ENCODE measurements at regions not wholly inside any gene's neighbourhood (a gene's known extent, or its start where the extent isn't known, plus 50 kb on each side); places are given as distances from the start of the nearest gene placed in this dataset.

GRCh38 chr2:67919490-67919889 lies 143.3 kb downstream of the C1D start:
- TF ChIP-seq, protein P1, sequence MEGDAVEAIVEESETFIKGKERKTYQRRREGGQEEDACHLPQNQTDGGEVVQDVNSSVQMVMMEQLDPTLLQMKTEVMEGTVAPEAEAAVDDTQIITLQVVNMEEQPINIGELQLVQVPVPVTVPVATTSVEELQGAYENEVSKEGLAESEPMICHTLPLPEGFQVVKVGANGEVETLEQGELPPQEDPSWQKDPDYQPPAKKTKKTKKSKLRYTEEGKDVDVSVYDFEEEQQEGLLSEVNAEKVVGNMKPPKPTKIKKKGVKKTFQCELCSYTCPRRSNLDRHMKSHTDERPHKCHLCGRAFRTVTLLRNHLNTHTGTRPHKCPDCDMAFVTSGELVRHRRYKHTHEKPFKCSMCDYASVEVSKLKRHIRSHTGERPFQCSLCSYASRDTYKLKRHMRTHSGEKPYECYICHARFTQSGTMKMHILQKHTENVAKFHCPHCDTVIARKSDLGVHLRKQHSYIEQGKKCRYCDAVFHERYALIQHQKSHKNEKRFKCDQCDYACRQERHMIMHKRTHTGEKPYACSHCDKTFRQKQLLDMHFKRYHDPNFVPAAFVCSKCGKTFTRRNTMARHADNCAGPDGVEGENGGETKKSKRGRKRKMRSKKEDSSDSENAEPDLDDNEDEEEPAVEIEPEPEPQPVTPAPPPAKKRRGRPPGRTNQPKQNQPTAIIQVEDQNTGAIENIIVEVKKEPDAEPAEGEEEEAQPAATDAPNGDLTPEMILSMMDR (IDR thresholded peaks at IDR 0.05; ENCODE audit: extremely low read depth in 1 of 2, insufficient read depth in 1 of 2, low read depth in 1 of 2, low read length in 2 of 2) = no peak
- TF ChIP-seq POLR2A (IDR thresholded peaks at IDR 0.05; ENCODE audit: low read depth, low read length) = no peak
- TF ChIP-seq JUN (IDR thresholded peaks at IDR 0.05; ENCODE audit: borderline replicate concordance, insufficient read depth, insufficient read length, low read depth) = no peak
- no peak for TF ChIP-seq MAX (IDR thresholded peaks at IDR 0.05; ENCODE audit: insufficient read depth, insufficient read length)
